ENCODE measurements at regions not wholly inside any gene's neighbourhood (a gene's known extent, or its start where the extent isn't known, plus 50 kb on each side); places are given as distances from the start of the nearest gene placed in this dataset.
"Not testable (repeated sequence)": the region's sequence is repeated elsewhere in the genome, so short reads cannot be mapped to it uniquely, and the experiment has no call there.

DNA sequence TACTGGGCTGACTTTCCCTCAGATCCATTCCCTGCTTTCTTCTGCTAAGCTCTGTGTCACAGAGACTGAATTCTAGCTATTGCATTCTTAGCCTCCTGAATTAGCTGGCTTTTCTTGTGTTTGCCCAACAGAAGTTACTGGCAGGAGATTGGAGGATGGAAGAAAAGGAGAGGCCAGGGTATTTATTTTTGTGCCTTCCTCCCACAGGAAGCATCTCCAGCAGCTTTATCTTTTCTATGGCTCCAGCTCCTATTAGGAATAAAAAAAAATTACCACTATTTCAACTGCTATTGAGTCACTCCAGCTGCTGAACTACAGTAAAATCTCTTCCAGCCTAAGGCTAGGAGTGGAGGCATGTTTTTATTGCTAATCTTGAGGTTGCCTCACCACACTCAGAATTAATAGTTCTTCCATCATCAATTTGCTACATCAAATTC, 492.4 kb downstream of the RFPL4B start:
- peak in 2 of 4 donors; percentile 14 to 23 for DNase-seq (ENCODE audit: low read depth in 4 of 4, low spot score in 3 of 4)

DNA sequence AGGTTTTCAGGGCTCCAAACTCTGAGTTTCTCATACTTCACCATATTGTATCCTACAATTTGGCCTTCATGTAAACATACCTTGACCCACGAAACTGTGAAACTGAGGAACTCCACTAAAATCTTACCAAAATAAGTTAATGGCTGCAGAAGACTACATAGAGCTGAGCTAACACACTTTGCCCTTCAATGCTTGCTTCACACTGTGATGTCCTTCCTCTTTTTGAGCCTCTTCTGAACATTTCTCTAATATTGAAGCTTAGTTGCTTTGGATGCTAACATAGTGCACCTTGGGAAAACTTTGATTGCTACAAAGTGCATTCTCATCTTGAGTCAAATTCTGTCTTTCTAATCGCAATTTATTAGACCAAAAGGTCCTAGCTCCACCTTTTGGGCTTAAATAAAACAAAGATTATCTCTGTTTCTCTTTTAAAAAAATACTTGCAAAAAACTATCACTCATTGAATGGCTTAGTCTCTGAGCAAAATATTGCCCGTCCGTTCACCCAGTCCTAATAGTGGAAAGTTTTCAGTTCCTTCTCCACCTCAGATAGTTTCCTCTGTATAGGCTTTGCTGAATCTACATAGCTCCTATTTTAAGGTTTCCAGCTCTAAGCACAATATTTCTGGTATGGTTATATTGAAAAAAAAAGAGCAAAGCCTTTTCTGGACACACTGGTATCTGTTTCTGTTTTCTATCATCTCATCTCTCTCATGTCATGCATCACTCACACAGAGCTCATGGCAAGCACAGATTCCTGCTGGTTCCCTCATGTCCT, 494.6 kb downstream of the RFPL4B start:
- no peak for DNase-seq (ENCODE audit: low read depth in 4 of 4, low spot score in 3 of 4)

DNA sequence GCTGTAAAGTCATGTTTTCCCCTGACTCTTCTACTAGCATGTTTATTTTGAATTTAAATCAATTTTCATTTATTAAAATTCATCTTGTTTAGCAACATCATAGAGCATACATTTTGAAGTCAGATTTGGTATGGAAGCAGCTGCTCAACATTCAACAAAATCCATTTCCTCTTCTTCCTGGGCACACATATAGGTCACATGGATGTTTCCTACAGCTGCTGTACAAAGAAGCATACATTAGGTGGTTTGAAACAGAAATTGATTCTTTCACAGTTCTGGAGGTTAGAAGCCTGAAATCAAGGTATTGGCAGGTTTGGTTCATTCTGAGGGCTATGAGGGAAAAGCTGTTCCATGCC, 495.2 kb downstream of the RFPL4B start:
- DNase-seq (ENCODE audit: low read depth in 4 of 4, low spot score in 3 of 4): no peak

DNA sequence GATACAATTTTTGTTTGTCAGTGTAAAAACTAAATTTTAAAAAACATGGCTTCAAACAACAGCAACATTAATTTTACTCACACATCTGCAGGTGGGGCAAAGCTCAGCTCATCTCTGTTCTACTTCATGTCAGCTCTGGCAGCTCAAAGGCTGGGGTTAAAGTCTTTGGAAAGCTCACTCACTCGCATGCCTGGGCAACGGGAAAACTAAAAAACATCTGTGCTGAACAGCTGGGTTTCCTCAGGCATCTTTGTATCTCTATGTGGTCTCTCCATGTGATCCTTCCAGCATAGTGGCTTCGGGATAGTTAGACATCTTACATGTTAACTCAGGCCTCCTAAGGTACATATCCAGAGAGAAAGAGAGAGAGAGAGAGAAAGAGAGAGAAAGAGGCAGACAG, 499.6 kb downstream of the RFPL4B start:
- peak in 1 of 4 donors; percentile 16 for DNase-seq (ENCODE audit: low read depth in 4 of 4, low spot score in 3 of 4)

DNA sequence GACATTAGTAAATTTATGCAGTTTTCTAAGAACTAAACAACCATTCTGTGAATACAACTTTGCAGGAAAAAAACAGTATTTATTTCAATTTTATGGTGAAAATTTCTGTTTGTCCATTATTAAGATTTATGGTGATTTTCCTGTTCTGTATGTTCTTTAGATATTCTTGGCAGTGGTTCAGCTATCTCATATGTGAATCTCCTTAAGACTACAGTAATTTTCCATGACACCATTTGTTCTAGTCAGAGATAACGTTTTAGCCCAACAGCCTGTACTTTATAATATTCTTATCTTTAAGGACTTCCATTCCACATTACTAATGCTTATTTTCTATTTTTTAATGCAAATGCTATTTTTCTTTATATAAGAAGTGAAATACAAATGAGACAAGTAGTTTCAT, 504.0 kb downstream of the RFPL4B start:
- peak in 1 of 4 donors; percentile 31 for DNase-seq (ENCODE audit: low read depth in 4 of 4, low spot score in 3 of 4)

DNA sequence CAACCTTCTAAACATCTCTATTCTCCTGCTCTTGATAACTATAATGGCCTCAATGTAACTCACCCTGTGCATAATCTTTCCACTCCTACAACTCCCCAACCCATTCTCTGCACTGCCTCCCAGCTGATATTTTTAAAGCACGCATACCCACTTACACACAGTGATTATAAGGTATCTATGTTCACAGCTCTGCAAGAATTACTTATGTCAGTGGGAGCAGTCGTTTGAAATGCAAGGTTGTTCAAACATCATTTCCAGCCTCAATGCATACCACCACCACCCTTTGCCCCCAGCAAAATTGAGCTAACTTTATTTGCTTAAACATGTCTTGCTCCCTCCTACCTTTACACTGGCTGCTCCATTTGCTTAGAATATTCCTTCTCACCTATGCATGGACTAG, 506.0 kb downstream of the RFPL4B start:
- no peak for DNase-seq (ENCODE audit: low read depth in 4 of 4, low spot score in 3 of 4)

DNA sequence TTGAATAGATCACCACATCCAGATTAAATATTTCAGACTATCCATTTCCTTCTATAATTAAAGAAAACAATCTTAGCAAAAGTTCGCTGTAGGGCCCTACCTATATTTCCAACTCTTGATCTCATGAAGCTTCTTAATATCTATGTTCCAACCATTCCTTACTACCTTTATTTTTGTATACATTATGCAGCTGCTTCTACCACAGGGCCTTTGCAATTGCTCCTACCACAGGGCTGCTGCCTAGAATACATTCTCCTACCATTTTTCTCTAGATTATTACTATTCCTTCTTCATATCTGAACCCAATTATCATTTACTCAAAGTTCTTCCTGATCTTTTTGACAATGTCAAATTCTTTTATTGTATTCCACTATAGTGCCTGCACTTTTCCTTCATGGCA, 516.6 kb downstream of the RFPL4B start:
- no peak for DNase-seq (ENCODE audit: low read depth in 4 of 4, low spot score in 3 of 4)

DNA sequence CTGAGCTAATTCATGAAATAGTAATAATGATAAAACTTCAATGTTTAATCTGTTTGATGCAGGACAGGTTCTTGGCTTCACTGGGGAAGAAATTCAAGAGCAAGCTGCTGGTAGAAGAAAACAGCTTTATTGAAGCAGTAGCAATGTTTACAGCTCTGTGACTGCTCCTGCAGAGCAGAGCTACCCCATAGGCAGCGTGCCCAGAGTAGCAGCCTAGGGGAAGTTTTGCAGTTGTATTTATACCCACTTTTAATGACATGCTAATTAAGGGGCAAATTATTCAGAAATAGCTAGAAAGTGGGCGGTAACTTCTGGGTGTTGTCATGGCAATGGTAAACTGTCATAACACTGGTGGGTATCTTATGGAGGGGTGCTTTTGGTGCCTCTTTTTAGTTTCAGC, 518.0 kb downstream of the RFPL4B start:
- no peak for DNase-seq (ENCODE audit: low read depth in 4 of 4, low spot score in 3 of 4)

DNA sequence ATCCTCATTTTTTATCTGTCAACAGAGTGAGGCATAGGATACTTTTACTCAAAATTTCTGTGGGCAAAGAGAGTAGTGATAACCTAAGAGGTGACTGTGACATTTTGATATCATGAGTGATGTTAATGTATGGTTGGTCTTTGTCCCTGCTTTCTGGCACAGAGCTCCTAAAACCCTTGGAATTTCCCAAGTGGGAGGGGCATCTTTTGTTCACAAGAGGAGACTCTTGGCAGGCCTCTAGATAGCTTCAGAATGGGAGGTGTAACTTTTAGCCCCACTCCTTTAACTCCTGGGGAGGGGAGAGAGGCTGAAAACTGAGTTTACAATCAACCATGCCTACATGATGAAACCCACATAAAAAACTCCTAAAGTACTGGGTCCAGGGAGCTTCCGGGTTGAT, 527.8 kb downstream of the RFPL4B start:
- no peak for DNase-seq (ENCODE audit: low read depth in 4 of 4, low spot score in 3 of 4)

DNA sequence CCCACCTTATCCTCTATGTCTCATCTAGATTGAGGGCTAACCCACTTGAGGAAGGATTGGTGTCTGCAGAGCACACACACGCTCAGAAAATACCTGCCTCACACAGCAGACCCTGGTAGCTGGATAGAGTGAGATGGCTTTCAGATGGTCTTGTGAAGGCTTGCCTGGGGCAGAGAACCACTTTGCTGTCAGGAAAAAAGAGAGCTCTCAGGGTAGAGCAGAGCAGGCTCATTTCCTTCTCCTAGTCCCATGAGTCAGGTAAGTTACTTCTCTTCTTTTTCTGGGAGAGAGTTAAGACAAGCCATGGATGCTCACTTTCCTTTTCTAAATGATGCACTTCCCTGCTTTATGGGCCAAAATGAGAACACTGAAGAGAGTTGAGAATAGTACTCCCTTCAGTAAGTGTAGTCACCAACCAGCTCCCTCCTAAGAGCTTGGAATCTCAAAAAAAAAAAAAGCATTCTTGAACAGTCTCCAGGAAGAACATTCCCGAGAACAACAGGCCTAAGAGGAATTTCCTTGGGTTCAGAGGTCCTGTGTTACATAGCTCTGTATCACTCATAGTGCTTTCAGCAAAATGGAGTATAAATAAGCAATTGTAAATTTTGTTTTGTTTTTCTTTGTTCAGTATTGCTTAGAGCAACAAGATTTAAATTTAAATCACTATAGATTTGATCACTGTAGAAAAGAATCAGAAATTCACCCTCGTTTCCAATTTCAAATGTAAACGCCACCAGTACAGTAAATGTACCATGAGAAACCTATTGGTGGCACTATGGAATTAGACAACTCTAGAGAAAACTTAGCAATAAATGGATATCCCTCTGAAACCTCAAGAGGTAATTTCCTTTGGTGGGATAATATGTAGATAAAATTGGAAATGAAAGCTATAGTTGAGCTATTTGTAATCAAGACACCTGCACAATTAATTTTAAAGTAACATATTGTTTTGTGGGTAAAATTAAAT, 530.3 kb downstream of the RFPL4B start:
- DNase-seq (ENCODE audit: low read depth in 4 of 4, low spot score in 3 of 4): peak in 3 of 4 donors; percentile 31 to 57 (median 35)

DNA sequence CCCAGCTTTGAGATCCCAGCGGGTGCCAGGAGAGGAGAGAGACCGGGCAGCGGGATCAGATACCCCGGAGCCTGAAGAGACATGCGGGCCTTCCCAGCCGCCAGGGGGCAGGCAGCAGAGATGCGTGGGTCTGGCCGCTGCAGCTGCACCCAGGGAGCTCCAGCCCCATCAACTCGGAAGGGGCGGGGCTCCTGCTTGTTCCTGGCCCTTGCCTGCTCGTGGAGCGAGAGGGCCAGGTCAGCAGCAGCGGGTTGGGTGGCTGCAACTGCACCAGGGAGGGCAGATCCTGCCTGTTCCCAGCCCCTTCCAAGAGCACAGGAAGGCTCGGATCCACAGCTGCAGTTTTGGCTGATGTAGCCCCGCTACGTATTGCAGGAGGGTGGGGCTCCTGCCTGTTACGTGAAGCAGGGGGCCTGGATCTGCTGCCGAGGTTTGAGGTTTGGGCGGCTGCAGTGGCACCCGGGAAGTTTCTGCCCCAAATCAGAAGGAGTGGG, 532.8 kb downstream of the RFPL4B start:
- no peak for DNase-seq (ENCODE audit: low read depth in 4 of 4, low spot score in 3 of 4)

DNA sequence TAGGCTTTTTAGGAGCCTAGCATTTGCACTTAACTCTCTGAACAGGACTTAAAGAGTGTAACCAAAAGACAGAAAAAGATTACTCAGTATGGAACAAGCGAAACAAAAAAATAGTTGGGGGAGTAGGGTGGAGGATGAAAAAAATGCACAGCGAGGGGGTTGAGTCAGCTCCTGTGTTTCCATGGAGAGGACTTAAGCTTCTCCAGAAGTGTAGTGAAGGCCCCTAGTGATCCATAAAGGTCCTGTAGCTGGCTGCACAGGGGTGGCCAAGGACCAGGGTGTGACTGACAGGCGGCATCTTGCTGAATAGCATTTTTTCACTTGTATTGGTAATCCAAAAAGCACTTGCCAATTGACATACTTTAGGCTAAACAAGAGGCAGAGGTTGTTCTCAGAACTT, 533.9 kb downstream of the RFPL4B start:
- DNase-seq (ENCODE audit: low read depth in 4 of 4, low spot score in 3 of 4): no peak

DNA sequence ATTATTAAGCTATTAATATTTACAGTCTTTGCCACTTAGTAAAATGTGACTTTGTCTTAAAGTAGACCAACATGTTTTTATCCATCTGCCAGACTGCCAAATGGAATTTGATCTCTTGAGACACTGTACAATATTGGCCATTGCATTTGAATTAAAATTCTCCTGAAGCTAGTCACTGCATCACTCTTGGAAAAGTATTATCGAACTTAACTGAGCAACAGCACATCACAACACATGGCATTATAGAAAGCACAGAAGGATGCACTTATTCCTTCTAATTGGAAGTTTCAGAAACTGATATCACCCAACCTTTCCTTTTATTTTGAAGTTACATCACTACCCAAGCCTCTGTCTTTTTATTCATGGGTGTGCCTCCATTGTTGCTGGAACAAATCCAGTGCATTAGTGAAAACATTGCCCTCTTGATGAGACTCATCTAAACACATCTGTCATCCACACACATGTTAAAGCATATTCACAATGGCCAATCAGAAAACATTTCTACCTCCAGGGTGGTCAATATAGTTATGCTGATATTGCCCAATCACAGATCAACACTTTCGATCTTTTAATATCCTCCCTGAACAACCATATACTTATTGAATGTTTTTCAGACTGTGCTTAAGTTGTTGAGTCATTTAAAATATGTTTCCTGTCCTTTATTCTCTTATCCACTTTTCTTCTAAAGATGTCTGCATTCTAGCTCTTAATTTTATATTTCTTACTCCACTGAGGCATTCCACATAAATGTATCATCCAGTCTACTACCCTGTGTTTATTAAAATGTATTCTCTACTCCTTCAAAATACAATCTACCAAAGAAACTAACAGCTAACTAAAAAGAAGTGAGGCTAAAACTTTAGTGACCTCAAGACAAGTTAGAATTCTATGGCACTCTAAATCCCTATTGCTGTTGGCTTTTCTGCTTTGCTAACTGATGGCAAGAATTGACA, 535.0 kb downstream of the RFPL4B start:
- no peak for DNase-seq (ENCODE audit: low read depth in 4 of 4, low spot score in 3 of 4)

DNA sequence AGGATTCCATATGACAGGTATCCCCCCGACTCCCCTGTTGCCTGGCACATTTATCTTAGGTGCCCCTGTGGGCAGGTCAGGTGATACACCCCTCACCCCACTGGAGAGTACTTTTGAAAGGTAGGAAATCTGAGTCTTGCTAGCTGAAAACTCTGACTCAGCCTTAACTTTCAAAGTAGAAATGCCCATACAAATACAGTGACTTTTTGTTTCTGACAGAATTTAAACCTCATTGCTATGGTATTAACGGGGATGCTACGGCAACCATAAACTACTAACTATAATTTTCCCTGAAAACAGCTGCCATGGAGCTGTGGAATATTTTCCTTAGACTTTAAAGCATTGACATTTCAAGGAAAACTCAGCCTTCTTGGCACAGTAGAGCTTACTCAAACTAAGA, 536.0 kb downstream of the RFPL4B start:
- no peak for DNase-seq (ENCODE audit: low read depth in 4 of 4, low spot score in 3 of 4)

DNA sequence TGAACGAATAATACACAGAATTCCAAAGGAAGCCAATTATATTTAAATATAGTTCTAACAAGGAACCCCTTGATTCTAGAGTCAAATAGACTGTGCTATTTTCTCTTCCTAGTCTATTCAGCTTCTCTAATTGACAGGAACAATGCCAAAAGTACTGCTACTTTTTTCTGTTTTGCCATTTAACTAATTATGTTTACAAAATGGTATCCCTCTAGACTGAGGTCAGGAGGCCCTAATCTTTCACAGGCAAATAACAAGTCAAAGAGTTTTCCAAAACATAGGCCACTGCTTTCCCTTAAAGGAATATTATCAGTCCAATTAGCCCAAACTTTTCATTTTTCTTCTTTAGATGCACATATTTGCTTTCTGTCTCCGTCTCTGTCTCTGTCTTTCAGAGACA, 539.3 kb downstream of the RFPL4B start:
- DNase-seq (ENCODE audit: low read depth in 4 of 4, low spot score in 3 of 4): no peak

DNA sequence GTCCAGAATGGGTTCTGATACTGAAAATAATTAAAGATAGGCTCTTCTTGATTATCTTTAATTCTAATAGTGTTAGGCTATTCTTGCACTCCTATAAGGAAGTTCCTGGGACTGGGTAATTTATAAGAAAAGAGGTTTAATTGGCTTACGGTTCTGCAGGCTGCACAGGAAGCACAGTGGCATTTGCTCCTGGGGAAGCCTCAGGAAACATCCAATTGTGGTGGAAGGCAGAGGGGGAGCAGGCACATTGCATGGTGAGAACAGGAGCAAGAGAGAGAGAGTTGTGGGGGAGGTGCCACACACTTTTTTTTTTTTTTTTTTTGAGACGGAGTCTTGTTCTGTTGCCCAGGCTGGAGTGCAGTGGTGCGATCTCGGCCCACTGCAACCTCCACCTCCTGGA, 540.3 kb downstream of the RFPL4B start:
- DNase-seq (ENCODE audit: low read depth in 4 of 4, low spot score in 3 of 4): not testable (repeated sequence)

DNA sequence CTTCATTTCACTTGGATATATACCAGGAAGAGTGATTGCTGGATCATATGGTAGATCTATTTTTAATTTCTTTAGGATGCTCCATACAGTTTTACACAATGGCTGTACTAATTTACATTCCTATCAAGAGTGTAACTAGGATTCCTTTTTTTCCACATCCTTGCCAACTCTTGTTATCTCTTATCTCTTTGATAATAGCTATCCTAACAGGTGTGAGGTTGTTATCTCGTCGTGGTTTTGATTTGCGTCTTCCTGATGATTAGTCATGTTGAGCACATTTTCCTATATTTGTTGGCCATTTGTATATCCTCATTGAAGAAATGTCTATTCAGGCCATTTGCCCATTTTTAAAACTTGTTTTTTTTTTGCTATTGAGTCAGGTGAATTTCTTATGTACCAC, 552.4 kb downstream of the RFPL4B start:
- DNase-seq (ENCODE audit: low read depth in 4 of 4, low spot score in 3 of 4): no peak

DNA sequence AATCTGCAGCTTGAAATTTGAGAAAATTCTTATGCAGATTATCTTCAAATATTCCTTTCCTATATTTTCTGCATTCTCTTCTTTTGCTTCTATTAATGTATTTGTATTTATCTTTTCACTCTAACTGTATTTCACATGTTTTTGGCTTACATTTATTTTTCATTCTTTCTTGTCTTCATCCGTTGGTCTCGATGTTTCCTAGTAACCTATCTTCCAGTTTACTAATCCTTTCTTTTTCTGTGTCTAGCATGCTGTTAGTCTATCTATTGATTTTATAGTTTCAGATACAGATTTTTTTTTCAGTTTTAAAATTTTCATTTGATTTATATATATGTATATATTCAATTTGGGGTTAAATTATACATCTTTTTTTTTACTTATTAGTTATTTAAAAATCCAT, 556.2 kb downstream of the RFPL4B start:
- DNase-seq (ENCODE audit: low read depth in 4 of 4, low spot score in 3 of 4): no peak

DNA sequence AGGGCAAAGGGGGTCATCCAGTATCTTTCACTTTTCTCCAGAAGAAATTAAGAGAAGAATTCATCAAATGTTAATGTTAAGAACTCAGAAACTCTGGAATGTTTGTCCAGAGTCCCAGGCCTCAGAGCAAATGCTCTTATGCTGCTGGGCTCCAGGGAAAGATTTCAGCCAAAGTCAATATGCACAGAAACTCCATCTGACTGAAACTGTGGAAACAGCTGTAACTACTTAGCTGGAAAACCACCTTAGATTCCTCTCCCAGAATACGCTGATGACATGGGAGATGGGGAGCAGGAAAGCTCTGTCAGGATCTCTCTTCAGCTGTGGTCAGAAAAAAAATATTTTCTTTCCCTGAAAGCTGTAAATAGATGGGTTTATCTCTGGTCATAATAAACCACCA, 559.6 kb downstream of the RFPL4B start:
- DNase-seq (ENCODE audit: low read depth in 4 of 4, low spot score in 3 of 4): peak in 3 of 4 donors; percentile 10 to 51 (median 39)

DNA sequence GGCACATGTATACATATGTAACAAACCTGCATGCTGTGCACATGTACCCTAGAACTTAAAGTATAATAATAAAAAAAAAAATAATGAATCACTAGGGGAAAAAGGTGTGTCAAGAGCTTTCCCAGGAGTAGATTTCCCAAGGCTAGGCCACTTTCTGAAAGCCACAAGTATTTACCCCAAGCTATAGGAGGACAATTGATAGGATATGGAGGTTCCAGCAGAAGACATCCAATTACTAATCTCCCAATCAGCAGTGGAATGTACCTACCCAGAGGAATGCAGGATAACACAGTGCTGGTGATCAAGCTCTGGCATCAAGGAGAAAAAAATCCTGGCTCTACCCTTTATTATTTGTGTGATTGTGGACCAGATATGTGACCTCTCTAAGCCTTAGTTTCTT, 562.7 kb downstream of the RFPL4B start:
- no peak for DNase-seq (ENCODE audit: low read depth in 4 of 4, low spot score in 3 of 4)

Data from right renal pelvis (tissue), 4 donors.